M059J (cell line): ENCODE measurements at regions not wholly inside any gene's neighbourhood (a gene's known extent, or its start where the extent isn't known, plus 50 kb on each side); places are given as distances from the start of the nearest gene placed in this dataset.

Experiments
- DNase-seq: peaks from one replicate; pipeline ENCODE4 v3.0.0-alpha.2; 2012; ENCODE audit warnings: low read depth

GRCh38 chr12:115507951-115508722, 769.4 kb downstream of the MED13L start:
- no peak for DNase-seq

- DNase-seq, result no peak
Observed at GRCh38 chr12:115507560-115507889, 770.0 kb downstream of the MED13L start.

GRCh38 chr12:115506822-115507559, 770.5 kb downstream of the MED13L start:
- peak; percentile 9 for DNase-seq

GRCh38 chr12:115504306-115505290, 772.9 kb downstream of the MED13L start:
- no peak for DNase-seq

- DNase-seq, result no peak
Observed at GRCh38 chr12:115500872-115501271, 776.6 kb downstream of the MED13L start.

- DNase-seq, result no peak
Observed at GRCh38 chr12:115495300-115495699, 782.2 kb downstream of the MED13L start.

GRCh38 chr12:115492553-115492952, 784.9 kb downstream of the MED13L start:
- no peak for DNase-seq

- no peak for DNase-seq
Observed at GRCh38 chr12:115491511-115492250, 785.8 kb downstream of the MED13L start.

GRCh38 chr12:115489253-115489652, 788.2 kb downstream of the MED13L start:
- DNase-seq, result no peak

- DNase-seq, result no peak
Observed at GRCh38 chr12:115485967-115486366, 791.5 kb downstream of the MED13L start.

- no peak for DNase-seq
Observed at GRCh38 chr12:115485503-115485902, 792.0 kb downstream of the MED13L start.

GRCh38 chr12:115482943-115483342, 794.5 kb downstream of the MED13L start:
- DNase-seq, result no peak

- DNase-seq, result peak; percentile 17
Observed at GRCh38 chr12:115481141-115481540, 796.4 kb downstream of the MED13L start.

- DNase-seq, result no peak
Observed at GRCh38 chr12:115478505-115478904, 794.5 kb upstream of the TBX3 start.

GRCh38 chr12:115474539-115475353, 790.8 kb upstream of the TBX3 start:
- no peak for DNase-seq

- DNase-seq, result no peak
Observed at GRCh38 chr12:115473257-115473956, 789.4 kb upstream of the TBX3 start.

- no peak for DNase-seq
Observed at GRCh38 chr12:115472852-115473251, 788.9 kb upstream of the TBX3 start.

- no peak for DNase-seq
Observed at GRCh38 chr12:115470977-115471376, 787.0 kb upstream of the TBX3 start.

- no peak for DNase-seq
Observed at GRCh38 chr12:115470526-115470925, 786.6 kb upstream of the TBX3 start.

GRCh38 chr12:115468087-115468510, 784.1 kb upstream of the TBX3 start:
- peak; percentile 66 for DNase-seq
